ENCODE measurements at regions not wholly inside any gene's neighbourhood (a gene's known extent, or its start where the extent isn't known, plus 50 kb on each side); places are given as distances from the start of the nearest gene placed in this dataset.
A peak's percentile ranks its signal among the peaks of the same experiment; 100 is the strongest.

DNA sequence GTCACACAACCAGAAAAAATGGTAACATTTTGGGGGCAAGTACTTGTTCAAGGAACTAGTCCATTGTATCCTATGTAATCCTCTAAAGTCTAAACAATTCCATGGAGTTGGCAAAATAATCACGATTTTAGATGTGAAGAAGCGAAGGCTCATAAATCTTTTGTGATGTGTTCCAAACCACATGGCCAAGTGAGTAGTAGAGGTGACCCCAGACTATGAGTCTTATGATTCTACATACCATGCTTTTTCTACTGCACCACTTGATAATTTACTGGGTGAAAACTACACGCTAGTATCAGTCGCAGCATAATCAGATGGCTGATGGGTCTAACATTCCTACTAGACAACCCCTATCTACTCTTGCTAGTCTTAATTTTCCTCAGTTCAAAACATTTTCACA is 371.4 kb downstream of the OSR1 start:
- no peak overlapping the region for H3K4me3 ChIP-seq (ENCODE audit: low read length)
- TF ChIP-seq, protein P1, sequence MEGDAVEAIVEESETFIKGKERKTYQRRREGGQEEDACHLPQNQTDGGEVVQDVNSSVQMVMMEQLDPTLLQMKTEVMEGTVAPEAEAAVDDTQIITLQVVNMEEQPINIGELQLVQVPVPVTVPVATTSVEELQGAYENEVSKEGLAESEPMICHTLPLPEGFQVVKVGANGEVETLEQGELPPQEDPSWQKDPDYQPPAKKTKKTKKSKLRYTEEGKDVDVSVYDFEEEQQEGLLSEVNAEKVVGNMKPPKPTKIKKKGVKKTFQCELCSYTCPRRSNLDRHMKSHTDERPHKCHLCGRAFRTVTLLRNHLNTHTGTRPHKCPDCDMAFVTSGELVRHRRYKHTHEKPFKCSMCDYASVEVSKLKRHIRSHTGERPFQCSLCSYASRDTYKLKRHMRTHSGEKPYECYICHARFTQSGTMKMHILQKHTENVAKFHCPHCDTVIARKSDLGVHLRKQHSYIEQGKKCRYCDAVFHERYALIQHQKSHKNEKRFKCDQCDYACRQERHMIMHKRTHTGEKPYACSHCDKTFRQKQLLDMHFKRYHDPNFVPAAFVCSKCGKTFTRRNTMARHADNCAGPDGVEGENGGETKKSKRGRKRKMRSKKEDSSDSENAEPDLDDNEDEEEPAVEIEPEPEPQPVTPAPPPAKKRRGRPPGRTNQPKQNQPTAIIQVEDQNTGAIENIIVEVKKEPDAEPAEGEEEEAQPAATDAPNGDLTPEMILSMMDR (conservative IDR thresholded peaks at IDR 0.05; ENCODE audit: low read length) = no peak

DNA sequence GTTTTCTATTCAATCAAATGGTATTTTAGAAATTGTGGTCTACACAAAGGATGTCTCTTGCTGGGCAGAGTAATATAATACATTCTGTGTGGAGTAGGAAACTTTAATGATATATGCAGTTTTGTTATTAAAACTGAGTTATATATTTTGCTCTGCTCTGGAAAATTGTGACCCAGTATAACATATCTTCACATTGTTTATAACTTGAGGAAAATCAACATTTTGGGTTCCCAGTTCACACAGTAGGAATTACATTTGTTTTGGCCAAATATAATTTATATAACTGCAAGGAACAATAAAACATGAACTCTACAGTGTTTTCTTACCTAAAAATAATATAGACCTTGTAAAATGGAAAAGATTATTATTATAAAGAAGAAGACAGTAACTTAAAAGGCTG is 372.4 kb downstream of the OSR1 start:
- H3K4me3 ChIP-seq (ENCODE audit: low read length) = no peak overlapping the region
- TF ChIP-seq, protein P1 (conservative IDR thresholded peaks at IDR 0.05; ENCODE audit: low read length) = no peak
- DNase-seq (ENCODE audit: low read depth) = no peak

More for the DNA sequence above, 371.4 kb downstream of the OSR1 start:
- no peak for DNase-seq (ENCODE audit: low read depth)

DNA sequence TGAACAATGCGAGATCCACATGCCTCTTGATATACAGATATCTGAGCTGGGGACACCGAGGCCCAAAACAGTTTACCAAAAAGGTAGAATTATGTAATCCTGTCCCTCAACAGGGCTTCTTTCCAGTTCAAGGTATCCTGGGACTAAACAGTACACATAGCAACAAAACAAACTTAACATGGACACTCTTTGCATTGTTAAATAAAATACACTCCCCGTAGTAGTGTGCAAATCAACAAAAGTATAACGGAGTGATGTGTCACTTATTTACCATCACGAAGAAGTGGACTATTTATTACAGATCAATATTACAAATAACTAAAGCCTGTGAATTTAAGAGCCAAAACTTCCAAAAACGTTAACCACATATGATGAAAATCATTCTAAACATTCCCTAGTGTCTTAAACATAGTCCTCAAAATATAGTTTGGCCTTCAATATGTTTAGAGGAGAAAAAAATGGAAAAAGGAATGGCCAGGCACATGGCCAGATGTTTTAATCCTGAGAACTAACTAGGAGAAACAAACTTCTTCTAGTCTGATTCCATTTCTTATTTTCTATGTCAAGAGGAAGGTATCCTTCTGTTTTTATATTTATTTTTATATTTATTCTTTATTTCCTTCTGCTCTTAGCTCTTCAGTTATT is 377.5 kb downstream of the OSR1 start:
- H3K4me3 ChIP-seq (ENCODE audit: low read length) = no peak overlapping the region
- no peak for DNase-seq (ENCODE audit: low read depth)
- TF ChIP-seq, protein P1 (conservative IDR thresholded peaks at IDR 0.05; ENCODE audit: low read length) = no peak

DNA sequence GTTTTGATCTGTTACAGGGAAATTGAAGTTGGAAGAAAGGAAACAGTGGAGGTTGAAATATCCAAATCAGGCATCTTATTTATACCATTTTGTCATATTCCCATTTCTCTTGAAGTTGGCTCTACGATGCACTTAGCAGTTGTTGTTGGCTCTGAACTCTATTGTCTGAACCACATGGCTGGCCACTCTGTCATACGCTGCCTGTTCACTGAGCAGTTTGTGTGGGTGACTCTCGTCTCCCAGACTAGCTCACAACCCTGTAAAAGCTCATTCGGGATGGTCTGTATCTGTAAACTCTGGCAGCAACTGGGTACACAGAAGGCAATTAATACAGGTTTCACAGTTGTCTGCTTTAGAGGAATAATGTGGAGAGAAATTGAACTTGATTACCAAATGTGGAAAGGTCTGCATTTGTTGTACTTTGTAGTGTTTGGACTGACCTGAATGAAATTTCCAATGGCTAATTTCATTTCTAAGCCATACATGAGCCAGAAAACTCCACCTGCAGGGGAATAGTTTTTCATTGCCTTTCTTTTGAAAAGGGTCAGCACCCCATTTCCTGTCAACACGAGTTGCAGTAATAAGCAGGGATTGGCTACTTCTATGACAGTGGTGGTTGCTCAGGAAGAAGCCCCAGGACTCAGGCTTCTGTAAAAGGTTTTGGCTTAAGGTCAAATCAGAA is 378.2 kb downstream of the OSR1 start:
- TF ChIP-seq, protein P1 (conservative IDR thresholded peaks at IDR 0.05; ENCODE audit: low read length) = no peak
- H3K4me3 ChIP-seq (ENCODE audit: low read length) = no peak overlapping the region
- DNase-seq (ENCODE audit: low read depth) = no peak

DNA sequence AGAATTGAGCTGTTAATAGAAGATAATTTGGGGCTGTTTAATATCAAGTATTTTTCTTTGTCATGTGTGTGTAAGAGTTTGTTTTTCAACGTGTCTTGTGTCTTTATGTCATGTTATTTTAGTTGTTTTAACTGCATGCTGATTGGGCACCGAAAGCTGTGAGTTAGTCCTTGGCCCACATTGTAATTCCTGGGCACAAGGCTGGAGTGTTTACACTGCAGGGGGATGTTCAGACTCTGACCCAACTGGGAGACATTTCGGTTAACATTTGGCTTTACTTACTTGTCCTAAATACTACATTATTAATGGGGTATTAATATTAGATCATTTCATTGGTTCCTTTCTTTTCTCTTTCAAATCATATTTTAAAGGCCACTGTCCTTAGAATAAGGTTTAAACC is 381.0 kb downstream of the OSR1 start:
- no peak overlapping the region for H3K4me3 ChIP-seq (ENCODE audit: low read length)
- DNase-seq (ENCODE audit: low read depth) = no peak
- TF ChIP-seq, protein P1 (conservative IDR thresholded peaks at IDR 0.05; ENCODE audit: low read length) = no peak

DNA sequence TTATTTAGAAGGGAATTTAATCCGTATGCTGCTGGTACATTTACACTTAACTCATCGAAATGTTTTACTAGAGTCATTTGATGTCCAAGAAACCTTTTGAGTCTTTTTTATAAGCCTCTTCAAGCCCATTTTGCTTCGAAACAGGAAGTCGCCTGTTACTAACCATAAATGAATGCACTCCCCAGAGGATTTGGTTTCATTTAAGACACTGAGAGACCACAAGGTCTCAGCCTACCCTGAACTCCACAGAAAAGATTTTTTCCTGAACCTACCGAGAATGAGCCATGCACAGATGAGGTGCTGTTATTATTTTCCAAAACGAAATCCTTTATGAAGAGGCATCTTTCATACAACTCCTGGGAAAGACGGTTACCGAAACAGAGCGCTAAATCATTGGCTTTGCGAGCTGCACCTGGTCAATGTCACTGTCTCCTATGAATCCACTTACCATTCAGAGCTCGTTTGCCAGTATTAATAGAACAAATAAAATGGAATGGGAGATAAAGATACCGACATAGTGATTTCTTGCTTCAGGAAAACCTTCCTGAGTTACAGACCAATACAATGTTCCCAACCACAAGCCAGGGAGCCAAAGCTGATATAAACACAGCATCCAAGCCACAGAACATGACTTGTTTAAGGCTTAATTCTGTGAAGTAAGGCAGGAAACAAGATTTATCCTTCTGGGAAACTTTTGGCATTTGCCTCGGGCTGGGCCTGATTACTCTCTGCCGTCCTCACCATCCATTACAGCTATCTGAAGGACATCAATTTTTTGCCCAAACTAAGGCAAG is 382.1 kb downstream of the OSR1 start:
- H3K4me3 ChIP-seq (ENCODE audit: low read length) = peak overlapping the region; percentile 39
- TF ChIP-seq, protein P1 (conservative IDR thresholded peaks at IDR 0.05; ENCODE audit: low read length) = no peak
- DNase-seq (ENCODE audit: low read depth) = peak; percentile 96
